GM21515 (cell line): ENCODE measurements at regions not wholly inside any gene's neighbourhood (a gene's known extent, or its start where the extent isn't known, plus 50 kb on each side); places are given as distances from the start of the nearest gene placed in this dataset.
"Not testable (repeated sequence)": the region's sequence is repeated elsewhere in the genome, so short reads cannot be mapped to it uniquely, and the experiment has no call there.

Source experiments
- ATAC-seq: cut with Tn5 transposase; IDR thresholded peaks from one replicate; pipeline ENCODE4 v1.9.1; 2021; ENCODE audit not compliant: unreplicated experiment

- ATAC-seq, result not testable (repeated sequence)
Measured at GRCh38 chr2:65963303-65963702, 471.6 kb upstream of the MEIS1 start.

- ATAC-seq, result no peak
Measured at GRCh38 chr2:65960953-65961352, 474.0 kb upstream of the MEIS1 start.

- ATAC-seq, result no peak
Measured at GRCh38 chr2:65957886-65958285, 477.0 kb upstream of the MEIS1 start.

- no peak for ATAC-seq
Measured at GRCh38 chr2:65957454-65957853, 477.5 kb upstream of the MEIS1 start.

- ATAC-seq, result no peak
Measured at GRCh38 chr2:65955259-65955658, 479.7 kb upstream of the MEIS1 start.

- ATAC-seq, result no peak
Measured at GRCh38 chr2:65952966-65953761, 481.8 kb upstream of the MEIS1 start.

- no peak for ATAC-seq
Measured at GRCh38 chr2:65944213-65944612, 490.7 kb upstream of the MEIS1 start.

- ATAC-seq, result no peak
Measured at GRCh38 chr2:65943099-65943786, 491.7 kb upstream of the MEIS1 start.

GRCh38 chr2:65940856-65941255 is 494.1 kb upstream of the MEIS1 start:
- no peak for ATAC-seq

GRCh38 chr2:65939687-65940086 is 495.2 kb upstream of the MEIS1 start:
- ATAC-seq, result no peak

- no peak for ATAC-seq
Measured at GRCh38 chr2:65937379-65938160, 497.4 kb upstream of the MEIS1 start.

- no peak for ATAC-seq
Measured at GRCh38 chr2:65934992-65935629, 499.8 kb upstream of the MEIS1 start.

GRCh38 chr2:65932571-65932970 is 500.2 kb upstream of the SPRED2 start:
- no peak for ATAC-seq

GRCh38 chr2:65931056-65931455 is 498.7 kb upstream of the SPRED2 start:
- ATAC-seq, result no peak

GRCh38 chr2:65930259-65930658 is 497.9 kb upstream of the SPRED2 start:
- ATAC-seq, result no peak

GRCh38 chr2:65929664-65930063 is 497.3 kb upstream of the SPRED2 start:
- not testable (repeated sequence) for ATAC-seq

GRCh38 chr2:65922794-65923193 is 490.4 kb upstream of the SPRED2 start:
- ATAC-seq, result no peak

- ATAC-seq, result peak; percentile 84
Measured at GRCh38 chr2:65922030-65922429, 489.6 kb upstream of the SPRED2 start.

GRCh38 chr2:65921116-65921515 is 488.7 kb upstream of the SPRED2 start:
- no peak for ATAC-seq

- no peak for ATAC-seq
Measured at GRCh38 chr2:65920659-65921058, 488.3 kb upstream of the SPRED2 start.

- no peak for ATAC-seq
Measured at GRCh38 chr2:65919550-65920188, 487.3 kb upstream of the SPRED2 start.
